Right ventricle myocardium inferior (tissue), 1 donor: ENCODE measurements at regions not wholly inside any gene's neighbourhood (a gene's known extent, or its start where the extent isn't known, plus 50 kb on each side); places are given as distances from the start of the nearest gene placed in this dataset.

Experiments used
- ATAC-seq: fragments of 200-7000 bp; cut with Tn5 transposase; one replicate; pipeline ENCODE4 v1.9.1; 2020; ENCODE audit warnings: mild to moderate bottlenecking, moderate library complexity
- DNase-seq: peaks from one replicate; pipeline ENCODE4 v3.0.0; 2021; ENCODE audit errors: missing footprints
- intact Hi-C: fragments of 100-400 bp; cut with DNase I; formaldehyde crosslinking; loops from one replicate; pipeline ENCODE4 v1.11.0; 2022
- donor health status: DM: no; HTN: yes; CAD: no; lungs with severe emphysema.

DNA sequence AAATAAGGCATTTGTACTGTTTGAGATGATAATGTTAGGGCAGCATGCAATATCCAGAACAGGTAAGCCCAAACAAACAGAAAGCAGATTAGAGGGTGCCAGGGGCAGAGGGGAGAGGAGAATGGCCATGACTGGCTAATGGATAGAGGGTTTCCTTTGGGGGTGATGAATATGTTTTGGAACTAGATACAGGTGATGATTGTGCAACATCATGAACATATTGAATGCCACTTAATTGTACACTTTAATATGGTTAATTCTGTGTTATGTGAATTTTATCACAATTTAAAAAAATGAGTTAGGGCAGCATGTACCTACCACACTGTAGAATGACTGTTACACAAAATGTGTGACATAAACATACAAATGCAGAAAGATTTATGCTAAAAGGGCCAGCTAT lies 255.5 kb upstream of the FN1 start:
- intact Hi-C loops = no loop called here
- no peak for DNase-seq

DNA sequence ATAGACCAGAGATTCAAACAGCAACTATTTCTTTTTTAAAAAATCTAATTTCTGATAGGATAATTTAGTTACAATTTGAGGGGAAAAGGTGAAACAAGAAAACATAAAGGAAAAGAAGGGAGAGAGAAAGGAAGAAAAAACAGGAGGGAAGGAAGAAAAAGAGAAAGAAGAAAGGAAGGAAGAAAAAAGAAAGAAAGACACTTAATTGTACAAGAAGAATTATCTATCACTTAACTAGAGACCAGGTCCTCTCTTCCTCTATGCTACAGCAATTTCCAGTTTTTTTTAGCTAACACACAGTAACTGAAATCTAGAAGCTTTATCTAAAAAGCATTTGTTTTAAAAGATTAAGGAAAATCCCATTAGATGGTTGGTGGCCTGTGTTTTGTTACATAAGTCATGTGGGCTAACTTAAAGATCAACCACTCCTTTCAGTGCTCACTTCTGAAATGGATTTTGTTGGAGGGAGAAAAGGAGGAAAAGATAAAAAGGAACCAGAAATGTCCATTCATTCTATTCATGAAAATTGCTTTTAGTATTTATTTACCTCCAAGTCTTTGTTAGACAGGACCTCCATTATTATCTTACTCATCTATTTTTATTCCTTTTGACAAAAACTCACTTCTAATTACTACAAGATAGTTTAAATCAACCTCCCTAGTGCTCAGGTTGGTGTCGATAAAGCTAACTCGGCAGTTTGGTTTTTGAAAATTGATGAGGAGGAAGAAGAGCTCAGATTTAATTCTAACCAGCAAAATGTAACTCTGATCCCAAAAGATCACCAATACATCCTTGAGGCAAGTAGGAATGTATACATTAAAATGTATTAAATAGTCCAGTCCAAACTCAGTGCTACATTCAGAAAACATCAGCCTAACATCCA lies 251.5 kb upstream of the FN1 start:
- ATAC-seq (no peak), DNase-seq (no peak)
- intact Hi-C loops = no loop called here

More for the DNA sequence above, 255.5 kb upstream of the FN1 start:
- no peak for ATAC-seq

DNA sequence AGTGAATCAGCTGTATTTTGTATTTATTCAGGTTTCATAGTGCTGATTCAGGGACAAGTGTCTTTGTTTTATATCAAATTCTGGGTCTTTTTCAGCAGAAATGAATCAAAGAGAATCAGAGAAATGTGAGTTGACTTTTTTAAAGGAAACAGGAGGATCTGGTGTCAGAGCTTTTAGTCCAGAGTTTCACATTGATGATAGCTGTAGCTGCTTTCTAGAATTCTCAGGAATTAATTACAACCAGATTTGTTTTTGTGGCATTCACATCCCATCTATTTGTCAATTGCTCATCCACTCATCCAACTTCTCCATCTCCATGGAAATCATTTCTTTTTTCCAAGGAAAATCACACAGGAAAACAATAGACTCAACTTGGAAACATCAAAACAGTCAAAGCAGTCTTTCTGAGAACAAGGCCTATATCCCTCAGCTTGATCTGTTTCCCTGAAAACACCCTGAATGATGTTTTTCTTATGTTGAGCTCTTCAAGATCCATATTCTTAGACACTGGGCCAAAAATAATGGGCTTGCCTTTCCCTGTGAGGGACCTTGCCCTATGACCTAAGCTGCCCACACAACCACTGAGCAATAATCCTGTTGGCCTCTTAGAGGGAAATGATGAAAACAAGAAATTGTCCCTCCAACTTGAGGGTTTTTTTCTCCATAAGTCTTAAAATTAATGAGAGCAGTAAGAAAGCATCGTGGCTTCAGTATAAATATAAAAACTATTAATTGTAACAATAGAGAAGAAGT lies 249.5 kb upstream of the FN1 start:
- ATAC-seq = no peak

DNA sequence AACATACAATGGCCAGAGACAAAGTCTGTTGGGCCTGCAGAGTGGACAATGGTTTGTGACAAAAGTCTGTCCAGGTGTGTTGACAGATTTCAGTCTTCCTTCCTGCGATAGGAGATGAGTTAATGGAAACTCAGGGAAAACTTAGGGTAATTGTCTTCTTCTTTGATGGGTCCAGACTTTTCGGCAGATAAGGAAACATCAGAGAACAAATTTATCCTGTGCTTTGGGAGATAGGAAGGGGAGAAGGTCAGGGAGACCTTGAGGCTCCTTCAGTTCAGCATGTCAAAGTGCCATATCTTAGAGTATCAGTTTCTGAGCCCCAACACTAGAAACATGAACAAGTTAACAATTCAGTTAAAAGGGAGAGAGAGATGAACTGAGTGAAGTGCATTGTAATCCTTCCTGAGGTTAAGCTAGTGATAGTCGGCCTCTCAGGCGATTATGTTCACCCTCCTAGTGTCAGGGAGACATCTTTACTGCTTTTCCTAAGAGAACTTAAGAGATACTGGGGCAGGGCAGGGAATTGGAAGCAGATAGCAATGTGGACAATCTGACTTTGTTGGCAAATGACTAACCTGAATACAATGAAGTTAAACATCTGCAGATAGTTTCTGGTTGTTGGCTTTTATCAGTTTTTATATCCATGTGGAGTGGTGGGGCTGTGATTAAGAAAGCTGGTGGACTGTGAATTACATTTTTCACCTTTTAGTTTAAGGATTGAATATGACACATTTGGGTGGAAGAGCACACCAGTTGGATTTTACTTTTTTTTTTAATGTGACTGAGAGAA lies 248.8 kb upstream of the FN1 start:
- DNase-seq (no peak), ATAC-seq (no peak)
- intact Hi-C loops = no loop called here

More for the DNA sequence above, 249.5 kb upstream of the FN1 start:
- intact Hi-C loops = no loop called here
- DNase-seq = no peak

GRCh38 chr2:215683295-215683694 lies 247.4 kb upstream of the FN1 start:
- no peak for DNase-seq
- no peak for ATAC-seq
- intact Hi-C loops = no loop called here

DNA sequence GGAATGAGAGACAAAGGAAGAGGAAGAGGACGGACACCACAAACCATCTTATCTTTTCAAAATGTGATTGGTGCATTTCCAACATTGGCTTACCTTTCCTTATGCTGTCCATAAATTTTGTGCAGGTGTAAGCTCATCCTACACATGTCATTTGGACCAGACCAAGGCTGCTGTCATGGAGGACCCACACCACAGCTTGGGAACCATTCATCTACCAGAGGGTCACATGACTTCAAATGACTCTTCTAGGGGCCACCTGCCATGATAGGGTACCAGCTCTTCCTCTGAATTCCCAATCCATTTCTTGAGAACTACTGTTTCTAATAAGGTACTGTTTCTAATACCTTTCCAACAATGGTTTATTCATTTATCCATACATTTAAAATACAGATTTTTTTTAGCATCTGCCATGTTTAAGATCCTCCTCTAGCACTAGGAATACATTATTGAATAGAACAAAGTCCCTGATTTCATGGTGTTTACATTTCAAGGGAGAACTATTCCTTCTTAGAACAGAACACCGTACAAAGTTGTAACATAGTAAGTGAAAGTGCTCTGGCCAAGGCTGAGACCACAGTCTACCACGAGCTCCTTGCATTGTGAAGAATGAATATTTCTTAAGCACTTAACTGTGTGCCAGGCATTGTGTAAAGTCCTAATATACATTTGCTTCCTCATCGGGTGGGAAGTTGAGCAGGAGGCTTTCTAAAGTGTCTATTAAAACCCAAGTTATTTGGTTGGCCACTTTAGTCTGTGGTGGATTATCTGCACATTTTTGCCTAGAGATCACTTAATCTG lies 246.1 kb upstream of the FN1 start:
- ATAC-seq (no peak), DNase-seq (no peak)
- intact Hi-C loops = no loop called here

GRCh38 chr2:215680605-215681598 lies 245.0 kb upstream of the FN1 start:
- intact Hi-C loops = no loop called here
- DNase-seq = no peak
- ATAC-seq = peak; percentile 42

GRCh38 chr2:215678094-215678493 lies 242.2 kb upstream of the FN1 start:
- no peak for ATAC-seq
- DNase-seq = no peak
- intact Hi-C loops = no loop called here

DNA sequence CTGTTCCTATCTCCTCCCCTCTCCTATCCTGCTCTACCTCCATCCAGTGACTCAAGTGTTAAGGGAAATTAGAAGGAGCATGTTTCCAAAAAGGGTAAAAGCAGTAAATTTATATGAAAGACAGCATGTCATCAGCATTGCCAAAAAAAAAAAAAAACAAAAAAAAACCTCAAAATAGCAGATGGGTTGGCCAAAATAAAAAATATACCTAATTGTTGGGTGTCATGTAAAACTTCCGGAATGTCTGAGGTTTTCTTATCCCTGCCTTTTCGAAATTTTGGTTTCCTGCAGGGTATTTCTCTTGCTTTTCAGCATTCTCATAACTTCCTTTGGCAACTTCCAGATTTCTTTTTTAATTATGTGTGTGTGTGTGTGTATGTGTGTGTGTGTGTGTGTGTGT lies 241.6 kb upstream of the FN1 start:
- ATAC-seq (no peak), DNase-seq (no peak)
- intact Hi-C loops = no loop called here

GRCh38 chr2:215672406-215672805 lies 236.5 kb upstream of the FN1 start:
- intact Hi-C loops = no loop called here
- DNase-seq (no peak), ATAC-seq (no peak)

DNA sequence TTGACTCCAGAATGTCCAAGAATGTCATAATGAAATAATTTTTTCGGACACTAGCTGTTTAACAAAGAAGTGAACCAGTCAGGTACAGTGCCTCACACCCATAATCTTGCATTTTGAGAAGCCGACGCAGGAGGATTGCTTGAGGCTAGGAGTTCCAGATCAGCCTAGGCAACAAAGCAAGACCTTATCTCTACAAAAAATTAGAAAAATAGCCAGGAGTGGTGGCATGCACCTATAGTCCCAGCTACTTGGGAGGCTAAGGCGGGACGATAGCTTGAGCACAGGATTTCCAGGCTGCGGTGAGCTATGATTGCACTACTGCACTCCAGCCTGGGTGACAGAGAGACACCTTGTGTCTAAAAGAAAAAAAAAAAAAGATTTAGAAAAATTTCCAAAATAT lies 235.8 kb upstream of the FN1 start:
- ATAC-seq (no peak), DNase-seq (no peak)
- intact Hi-C loops = no loop called here

DNA sequence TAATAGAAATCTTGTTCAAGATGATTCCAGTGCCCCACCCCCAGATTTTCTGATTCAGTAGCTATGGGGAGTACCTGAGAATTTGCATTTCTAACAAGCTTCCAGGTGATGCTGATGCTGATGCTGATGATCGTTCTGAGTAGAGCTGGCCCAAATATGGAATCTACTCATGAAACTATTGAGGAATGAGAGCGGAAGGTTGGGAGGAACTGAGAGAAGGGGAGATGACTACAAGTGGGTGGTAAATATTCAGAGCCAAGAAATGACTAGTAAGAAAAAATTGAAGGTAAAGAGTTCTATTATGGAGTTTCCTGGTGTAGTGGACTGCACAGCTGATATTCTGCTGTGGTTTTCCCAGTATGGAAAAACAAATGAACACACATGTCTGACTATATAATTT lies 235.4 kb upstream of the FN1 start:
- DNase-seq (no peak), ATAC-seq (no peak)
- intact Hi-C loops = no loop called here

DNA sequence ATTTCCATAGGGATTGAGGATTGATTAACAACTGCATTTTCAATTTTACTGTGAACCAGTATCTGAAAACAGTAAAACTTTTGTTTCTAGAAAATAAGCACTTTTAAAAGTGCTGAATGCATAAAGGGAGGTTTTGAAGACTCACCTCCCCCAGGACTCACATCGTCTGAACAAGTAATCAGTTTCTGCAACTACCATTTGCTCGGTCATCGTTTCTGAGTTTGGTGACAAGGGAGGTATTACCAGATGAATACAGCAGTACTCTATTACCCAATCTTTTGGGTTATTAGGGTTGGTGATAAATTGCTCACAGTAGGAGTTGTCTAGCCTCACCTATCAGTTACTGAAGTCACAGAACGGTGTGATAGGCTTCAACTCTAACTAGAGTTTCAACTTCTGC lies 234.5 kb upstream of the FN1 start:
- intact Hi-C loops = no loop called here
- ATAC-seq (no peak), DNase-seq (no peak)

DNA sequence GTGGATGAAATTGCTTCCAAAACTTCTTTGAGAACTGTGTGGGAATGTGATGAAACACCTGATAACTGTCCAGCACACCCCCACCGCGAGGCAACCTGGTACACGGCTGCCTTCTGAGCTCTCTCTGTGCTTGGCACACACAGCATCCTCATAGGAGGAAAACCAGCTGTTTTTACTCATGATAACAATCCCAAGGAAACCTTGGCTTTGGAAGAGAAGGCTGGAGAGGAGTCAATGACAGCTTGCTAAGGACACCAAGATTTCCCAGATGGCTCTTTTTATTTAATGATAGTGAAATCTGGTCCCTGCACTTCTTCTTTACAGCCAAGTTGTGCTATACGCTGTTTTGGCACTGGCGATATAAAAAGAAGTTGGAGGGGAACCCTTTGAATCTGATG lies 232.5 kb upstream of the FN1 start:
- DNase-seq (peak; percentile 67), ATAC-seq (peak; percentile 83)
- intact Hi-C loops = no loop called here

- intact Hi-C loops = no loop called here
- DNase-seq (no peak), ATAC-seq (peak; percentile 62)
Observed at GRCh38 chr2:215667585-215668377, 231.9 kb upstream of the FN1 start.

GRCh38 chr2:215664847-215665525 lies 229.1 kb upstream of the FN1 start:
- no peak for DNase-seq
- intact Hi-C loops = no loop called here
- peak; percentile 30 for ATAC-seq
